H1 (cell line): ENCODE measurements at regions not wholly inside any gene's neighbourhood (a gene's known extent, or its start where the extent isn't known, plus 50 kb on each side); places are given as distances from the start of the nearest gene placed in this dataset.

Experiments
- BACH1 ChIP-seq: IDR thresholded peaks from 2 replicates; pipeline ENCODE4 v1.6.1; 2012; ENCODE audit warnings: low read length, improper control_type of control experiment
- CHD7 ChIP-seq: fragments of 300-600 bp; sonication (generic); IDR thresholded peaks from 2 replicates; pipeline ENCODE4 v1.7.1; 2012; ENCODE audit warnings: low read length, moderate library complexity, mild to moderate bottlenecking, inconsistent platforms; ENCODE audit not compliant: insufficient replicate concordance
- EP300 ChIP-seq, 2 experiments: IDR thresholded peaks; 1 replicate in 1 of 2; 2 replicates in 1 of 2; pipeline ENCODE4 v1.6.1; 2011 to 2012; ENCODE audit warnings: low read depth in 2 of 2, low read length in 2 of 2, mild to moderate bottlenecking in 2 of 2, borderline replicate concordance in 1 of 2, inconsistent platforms in 1 of 2, moderate library complexity in 1 of 2
- EZH2 ChIP-seq: fragments of 200-600 bp; sonication (generic); IDR thresholded peaks from 2 replicates; pipeline ENCODE4 v1.7.1; 2012; ENCODE audit warnings: low read depth, mild to moderate bottlenecking, moderate library complexity, low read length, inconsistent platforms; ENCODE audit not compliant: severe bottlenecking
- MAFK ChIP-seq: IDR thresholded peaks from 2 replicates; pipeline ENCODE4 v1.6.1; 2012; ENCODE audit warnings: low read depth, mild to moderate bottlenecking, improper control_type of control experiment, low read length
- MAX ChIP-seq: IDR thresholded peaks from 2 replicates; pipeline ENCODE4 v1.6.1; 2012; ENCODE audit warnings: inconsistent platforms
- POU5F1 ChIP-seq: IDR thresholded peaks from 2 replicates; pipeline ENCODE4 v1.6.1; 2011; ENCODE audit warnings: low read depth, mild to moderate bottlenecking, low read length, moderate library complexity
- RBBP5 ChIP-seq: IDR thresholded peaks from 2 replicates; pipeline ENCODE4 v1.7.1; 2012; ENCODE audit warnings: low read depth, mild to moderate bottlenecking, inconsistent platforms, low read length, moderate library complexity, borderline replicate concordance
- RNF2 ChIP-seq: fragments of 200-900, 300-1000 bp; sonication (generic); IDR thresholded peaks from 2 replicates; pipeline ENCODE4 v1.7.1; 2016; ENCODE audit warnings: borderline replicate concordance, low read depth, mild to moderate bottlenecking, antibody characterized with exemption, low read length; ENCODE audit not compliant: poor library complexity, severe bottlenecking; ENCODE audit errors: missing control alignments
- SP1 ChIP-seq: IDR thresholded peaks from 2 replicates; pipeline ENCODE4 v1.6.1; 2011; ENCODE audit warnings: low read depth, low read length
- TCF12 ChIP-seq: IDR thresholded peaks from 2 replicates; pipeline ENCODE4 v1.6.1; 2011; ENCODE audit warnings: low read depth, mild to moderate bottlenecking, low read length
- YY1 ChIP-seq: IDR thresholded peaks from 2 replicates; pipeline ENCODE4 v1.6.1; 2011; ENCODE audit warnings: low read depth, mild to moderate bottlenecking, low read length

GRCh38 chr3:7959094-7959493, 542.5 kb upstream of the LMCD1 start (continued):
- TF ChIP-seq CHD7 (no peak), MAFK (no peak), EZH2 (no peak), SP1 (no peak), TCF12 (no peak), EP300 (IDR thresholded peaks at IDR 0.05; ENCODE audit: borderline replicate concordance in 1 of 2, low read depth in 2 of 2, low read length in 2 of 2) (no peak), RNF2 (no peak), BACH1 (no peak), RBBP5 (no peak), MAX (no peak), POU5F1 (no peak), YY1 (no peak)
